ENCODE measurements at regions not wholly inside any gene's neighbourhood (a gene's known extent, or its start where the extent isn't known, plus 50 kb on each side); places are given as distances from the start of the nearest gene placed in this dataset.

DNA sequence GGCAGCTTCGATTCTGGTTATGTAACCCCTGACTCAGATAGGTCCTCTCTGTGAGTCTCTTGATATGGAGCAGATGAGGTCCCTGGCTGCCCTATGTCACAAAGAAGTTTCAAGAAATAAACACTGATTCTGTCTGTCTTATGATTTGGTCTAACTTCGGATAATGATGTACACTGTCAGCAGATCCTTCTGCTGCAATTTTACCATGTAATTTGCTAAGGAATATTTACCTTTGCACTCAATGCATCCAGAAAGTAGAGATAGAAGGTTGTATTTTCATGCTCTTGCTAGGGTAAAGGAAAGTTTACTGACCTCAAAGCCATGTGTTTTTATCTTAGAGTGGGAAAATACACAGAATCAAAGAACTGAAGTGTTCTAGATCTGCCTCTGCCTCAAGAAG, 98.2 kb downstream of the KLF5 start:
- Mint-ChIP-seq H3K4me1 (ENCODE audit: low read depth) (no peaks in the 10 kb centered on the region), H3K27me3 (no peaks in the 10 kb centered on the region), H3K9me3 (ENCODE audit: low read depth) (peaks cover 14% of the 10 kb centered on the region), H3K36me3 (ENCODE audit: insufficient read depth) (peaks cover 2% of the 10 kb centered on the region), H3K4me3 (ENCODE audit: low read depth) (no peak overlapping the region), H3K27ac (no peak overlapping the region)
- no peak for DNase-seq (ENCODE audit: low spot score, unreplicated experiment)
- TF ChIP-seq, protein P1, sequence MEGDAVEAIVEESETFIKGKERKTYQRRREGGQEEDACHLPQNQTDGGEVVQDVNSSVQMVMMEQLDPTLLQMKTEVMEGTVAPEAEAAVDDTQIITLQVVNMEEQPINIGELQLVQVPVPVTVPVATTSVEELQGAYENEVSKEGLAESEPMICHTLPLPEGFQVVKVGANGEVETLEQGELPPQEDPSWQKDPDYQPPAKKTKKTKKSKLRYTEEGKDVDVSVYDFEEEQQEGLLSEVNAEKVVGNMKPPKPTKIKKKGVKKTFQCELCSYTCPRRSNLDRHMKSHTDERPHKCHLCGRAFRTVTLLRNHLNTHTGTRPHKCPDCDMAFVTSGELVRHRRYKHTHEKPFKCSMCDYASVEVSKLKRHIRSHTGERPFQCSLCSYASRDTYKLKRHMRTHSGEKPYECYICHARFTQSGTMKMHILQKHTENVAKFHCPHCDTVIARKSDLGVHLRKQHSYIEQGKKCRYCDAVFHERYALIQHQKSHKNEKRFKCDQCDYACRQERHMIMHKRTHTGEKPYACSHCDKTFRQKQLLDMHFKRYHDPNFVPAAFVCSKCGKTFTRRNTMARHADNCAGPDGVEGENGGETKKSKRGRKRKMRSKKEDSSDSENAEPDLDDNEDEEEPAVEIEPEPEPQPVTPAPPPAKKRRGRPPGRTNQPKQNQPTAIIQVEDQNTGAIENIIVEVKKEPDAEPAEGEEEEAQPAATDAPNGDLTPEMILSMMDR (IDR thresholded peaks at IDR 0.05; ENCODE audit: unreplicated experiment): no peak

DNA sequence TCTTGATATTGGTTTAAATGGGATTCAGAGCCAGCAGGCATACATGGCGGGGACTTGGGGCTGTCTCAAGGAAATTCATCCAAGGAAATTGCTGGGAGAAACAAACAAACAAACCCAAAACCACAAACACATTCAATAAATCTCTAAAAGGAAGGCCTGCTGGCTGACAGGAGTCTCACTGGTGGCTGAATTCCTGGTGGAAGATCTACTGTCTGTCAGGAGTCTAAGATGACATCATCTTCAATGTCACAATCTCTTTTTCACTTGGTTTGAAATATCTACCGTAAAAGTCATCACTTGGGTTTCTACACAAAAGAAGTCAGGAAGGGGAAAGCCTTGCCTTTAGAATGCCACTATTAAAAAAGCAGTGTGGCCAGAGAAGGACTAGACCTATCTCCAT, 87.9 kb downstream of the KLF5 start:
- H3K4me3 Mint-ChIP-seq (ENCODE audit: low read depth): no peak overlapping the region
- H3K9me3 Mint-ChIP-seq (ENCODE audit: low read depth): peaks cover 5% of the 10 kb centered on the region
- TF ChIP-seq, protein P1 (IDR thresholded peaks at IDR 0.05; ENCODE audit: unreplicated experiment): no peak
- DNase-seq (ENCODE audit: low spot score, unreplicated experiment): no peak
- no peak overlapping the region for H3K27ac Mint-ChIP-seq
- peaks cover 1% of the 10 kb centered on the region for H3K36me3 Mint-ChIP-seq (ENCODE audit: insufficient read depth)
- no peaks in the 10 kb centered on the region for H3K27me3 Mint-ChIP-seq
- H3K4me1 Mint-ChIP-seq (ENCODE audit: low read depth): peaks cover 22% of the 10 kb centered on the region

DNA sequence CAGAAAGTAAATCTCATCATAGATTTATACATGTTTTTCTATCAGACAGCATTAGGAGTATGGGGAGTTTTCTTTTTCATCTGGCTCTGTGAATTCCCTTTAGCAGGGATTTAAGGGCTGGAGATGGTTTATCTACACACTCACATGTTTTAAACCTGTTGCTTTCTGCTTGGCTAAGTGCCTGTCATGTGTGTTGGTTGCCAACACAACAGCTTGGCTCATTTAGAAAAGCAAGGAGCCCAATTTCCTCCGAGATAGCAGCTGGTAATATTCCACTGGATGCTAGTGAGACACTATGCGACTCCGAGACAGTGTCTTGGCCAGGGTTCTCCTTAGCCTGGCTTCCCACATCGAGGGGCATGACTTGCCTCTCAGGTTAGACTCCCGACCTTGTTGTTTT, 83.3 kb downstream of the KLF5 start:
- no peaks in the 10 kb centered on the region for H3K27me3 Mint-ChIP-seq
- TF ChIP-seq, protein P1 (IDR thresholded peaks at IDR 0.05; ENCODE audit: unreplicated experiment): no peak
- H3K9me3 Mint-ChIP-seq (ENCODE audit: low read depth): peaks cover 5% of the 10 kb centered on the region
- peaks cover 1% of the 10 kb centered on the region for H3K36me3 Mint-ChIP-seq (ENCODE audit: insufficient read depth)
- no peak for DNase-seq (ENCODE audit: low spot score, unreplicated experiment)
- H3K4me1 Mint-ChIP-seq (ENCODE audit: low read depth): peaks cover 52% of the 10 kb centered on the region
- H3K4me3 Mint-ChIP-seq (ENCODE audit: low read depth): no peak overlapping the region
- peak overlapping the region; percentile 98 for H3K27ac Mint-ChIP-seq

DNA sequence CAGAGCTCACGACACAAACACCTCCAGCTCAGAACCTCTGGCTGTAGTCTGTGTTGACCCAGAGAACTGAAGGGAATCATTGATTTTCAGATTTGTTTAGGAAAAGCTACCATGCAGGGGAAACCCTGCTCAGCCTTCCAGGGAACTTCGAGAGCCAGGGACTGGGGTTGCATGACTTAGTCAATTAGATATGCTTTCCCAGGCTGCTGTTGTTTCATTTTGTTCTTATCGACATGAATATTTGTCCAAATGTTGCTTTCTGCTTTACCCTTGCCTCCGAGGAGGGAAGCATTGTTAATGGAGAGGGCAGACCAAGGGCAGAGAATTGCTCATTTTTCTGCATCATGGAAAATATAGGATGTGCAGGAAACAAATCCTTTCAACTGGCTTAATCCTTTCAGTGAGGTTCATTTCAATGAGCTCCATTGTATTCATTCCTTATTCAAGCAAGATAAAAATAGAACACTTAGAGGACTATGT, 82.5 kb downstream of the KLF5 start:
- Mint-ChIP-seq H3K36me3 (ENCODE audit: insufficient read depth) (no peaks in the 10 kb centered on the region), H3K27ac (peak overlapping the region; percentile 98), H3K4me1 (ENCODE audit: low read depth) (peaks cover 55% of the 10 kb centered on the region), H3K27me3 (no peaks in the 10 kb centered on the region), H3K9me3 (ENCODE audit: low read depth) (no peaks in the 10 kb centered on the region), H3K4me3 (ENCODE audit: low read depth) (peak overlapping the region; percentile 23)
- DNase-seq (ENCODE audit: low spot score, unreplicated experiment): no peak
- TF ChIP-seq, protein P1 (IDR thresholded peaks at IDR 0.05; ENCODE audit: unreplicated experiment): no peak

DNA sequence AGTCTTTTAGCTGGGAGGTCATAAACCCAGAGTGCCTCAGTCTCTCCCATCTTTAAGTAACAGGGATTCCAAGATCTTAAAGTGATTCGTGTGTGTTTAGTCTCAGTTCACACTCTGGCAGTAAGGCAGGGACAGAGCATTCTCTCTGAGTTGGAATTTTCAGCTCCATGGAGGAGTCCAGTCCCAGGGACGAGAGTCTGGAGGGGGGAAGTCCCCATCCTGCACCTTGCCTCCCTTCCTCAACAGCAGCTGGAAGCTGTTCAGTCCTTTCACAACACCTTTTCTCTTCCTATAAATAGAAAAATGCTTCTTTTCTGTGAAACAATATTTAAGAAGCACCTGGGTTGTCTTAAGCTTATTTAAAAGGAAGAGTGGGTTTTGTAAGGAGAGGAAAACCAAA, 82.0 kb downstream of the KLF5 start:
- no peaks in the 10 kb centered on the region for H3K36me3 Mint-ChIP-seq (ENCODE audit: insufficient read depth)
- TF ChIP-seq, protein P1 (IDR thresholded peaks at IDR 0.05; ENCODE audit: unreplicated experiment): no peak
- DNase-seq (ENCODE audit: low spot score, unreplicated experiment): no peak
- H3K9me3 Mint-ChIP-seq (ENCODE audit: low read depth): no peaks in the 10 kb centered on the region
- peak overlapping the region; percentile 23 for H3K4me3 Mint-ChIP-seq (ENCODE audit: low read depth)
- H3K4me1 Mint-ChIP-seq (ENCODE audit: low read depth): peaks cover 55% of the 10 kb centered on the region
- no peaks in the 10 kb centered on the region for H3K27me3 Mint-ChIP-seq
- H3K27ac Mint-ChIP-seq: peak overlapping the region; percentile 98

All from progenitor cell of endocrine pancreas (in vitro differentiated cells).